ENCODE measurements at regions not wholly inside any gene's neighbourhood (a gene's known extent, or its start where the extent isn't known, plus 50 kb on each side); places are given as distances from the start of the nearest gene placed in this dataset.
A peak's percentile ranks its signal among the peaks of the same experiment; 100 is the strongest.

- intact Hi-C loops (cut with DNase I): no loop called here
- Histone ChIP-seq H3K27me3 (no peaks in the 10 kb centered on the region), H3K36me3 (no peaks in the 10 kb centered on the region), H3K4me1 (peaks cover 47% of the 10 kb centered on the region), H3K9me3 (no peaks in the 10 kb centered on the region), H3K4me3 (no peak overlapping the region), H3K27ac (no peak overlapping the region)
- no peak for TF ChIP-seq POLR2A (IDR thresholded peaks at IDR 0.05)
- no peak for TF ChIP-seq CTCF (IDR thresholded peaks at IDR 0.05)
- TF ChIP-seq POLR2AphosphoS5 (IDR thresholded peaks at IDR 0.05; ENCODE audit: insufficient read depth in 1 of 2, low read depth in 1 of 2): no peak
- no peak for DNase-seq (ENCODE audit: extremely low spot score in 2 of 2)
Observed at GRCh38 chr3:72244396-72244795, 459.4 kb upstream of the PROK2 start.

GRCh38 chr3:72242326-72242725, 457.4 kb upstream of the PROK2 start:
- intact Hi-C loops (cut with DNase I): no loop called here
- peaks cover 42% of the 10 kb centered on the region for H3K4me1 ChIP-seq

GRCh38 chr3:72241525-72241924, 456.6 kb upstream of the PROK2 start:
- DNase-seq (ENCODE audit: extremely low spot score in 2 of 2): no peak
- Histone ChIP-seq H3K4me3 (no peak overlapping the region), H3K27ac (no peak overlapping the region), H3K4me1 (peaks cover 34% of the 10 kb centered on the region), H3K27me3 (no peaks in the 10 kb centered on the region), H3K36me3 (no peaks in the 10 kb centered on the region), H3K9me3 (no peaks in the 10 kb centered on the region)
- intact Hi-C loops (cut with DNase I): no loop called here
- TF ChIP-seq POLR2A (IDR thresholded peaks at IDR 0.05): no peak
- no peak for TF ChIP-seq CTCF (IDR thresholded peaks at IDR 0.05)
- no peak for TF ChIP-seq POLR2AphosphoS5 (IDR thresholded peaks at IDR 0.05; ENCODE audit: insufficient read depth in 1 of 2, low read depth in 1 of 2)

More at GRCh38 chr3:72242326-72242725, 457.4 kb upstream of the PROK2 start:
- no peak overlapping the region for H3K4me3 ChIP-seq
- no peaks in the 10 kb centered on the region for H3K36me3 ChIP-seq
- no peaks in the 10 kb centered on the region for H3K9me3 ChIP-seq
- TF ChIP-seq CTCF (IDR thresholded peaks at IDR 0.05) (no peak), POLR2A (IDR thresholded peaks at IDR 0.05) (no peak), POLR2AphosphoS5 (IDR thresholded peaks at IDR 0.05; ENCODE audit: insufficient read depth in 1 of 2, low read depth in 1 of 2) (no peak)
- no peaks in the 10 kb centered on the region for H3K27me3 ChIP-seq
- DNase-seq (ENCODE audit: extremely low spot score in 2 of 2): no peak
- H3K27ac ChIP-seq: no peak overlapping the region

GRCh38 chr3:72240531-72240930, 455.6 kb upstream of the PROK2 start:
- TF ChIP-seq POLR2A (IDR thresholded peaks at IDR 0.05) (no peak), POLR2AphosphoS5 (IDR thresholded peaks at IDR 0.05; ENCODE audit: insufficient read depth in 1 of 2, low read depth in 1 of 2) (no peak), CTCF (IDR thresholded peaks at IDR 0.05) (no peak)
- DNase-seq (ENCODE audit: extremely low spot score in 2 of 2): no peak
- intact Hi-C loops (cut with DNase I): no loop called here
- no peaks in the 10 kb centered on the region for H3K36me3 ChIP-seq
- H3K4me1 ChIP-seq: peaks cover 25% of the 10 kb centered on the region
- no peak overlapping the region for H3K27ac ChIP-seq
- no peak overlapping the region for H3K4me3 ChIP-seq
- H3K9me3 ChIP-seq: no peaks in the 10 kb centered on the region
- no peaks in the 10 kb centered on the region for H3K27me3 ChIP-seq

- Histone ChIP-seq H3K27ac (peak overlapping the region; percentile 4), H3K27me3 (no peaks in the 10 kb centered on the region), H3K36me3 (no peaks in the 10 kb centered on the region), H3K4me3 (no peak overlapping the region), H3K9me3 (no peaks in the 10 kb centered on the region), H3K4me1 (peaks cover 14% of the 10 kb centered on the region)
- intact Hi-C loops (cut with DNase I): no loop called here
- TF ChIP-seq POLR2AphosphoS5 (IDR thresholded peaks at IDR 0.05; ENCODE audit: insufficient read depth in 1 of 2, low read depth in 1 of 2) (no peak), CTCF (IDR thresholded peaks at IDR 0.05) (no peak), POLR2A (IDR thresholded peaks at IDR 0.05) (no peak)
- DNase-seq (ENCODE audit: extremely low spot score in 2 of 2): no peak
Observed at GRCh38 chr3:72238801-72239200, 453.9 kb upstream of the PROK2 start.

Data from vagina (tissue), 2 donors.